ENCODE measurements at regions not wholly inside any gene's neighbourhood (a gene's known extent, or its start where the extent isn't known, plus 50 kb on each side); places are given as distances from the start of the nearest gene placed in this dataset.

GRCh38 chr9:87431837-87432236 is 65.8 kb upstream of the DAPK1 start:
- intact Hi-C loops (cut with micrococcal nuclease) = no loop called here
- Histone ChIP-seq H4K20me1 (ENCODE audit: insufficient read depth) (no peaks in the 10 kb centered on the region), H3K9ac (ENCODE audit: low read length) (no peak overlapping the region), H3K9me3 (ENCODE audit: control insufficient read depth in 1 of 2, insufficient read depth in 1 of 2, low read depth in 1 of 2, low read length in 2 of 2) (no peaks in the 10 kb centered on the region), H3K4me3 (replicated peaks in 1 of 2; ENCODE audit: low read depth in 1 of 2, low read length in 2 of 2) (no peak overlapping the region), H3K4me1 (ENCODE audit: control insufficient read depth in 1 of 2, insufficient read depth in 2 of 2, low read length in 2 of 2) (peaks cover 0 to 9% of the 10 kb centered on the region in 2 experiments; a peak in 3 of 4 replicates), H3K36me3 (ENCODE audit: control insufficient read depth in 1 of 2, insufficient read depth in 2 of 2, low read length in 2 of 2) (no peaks in the 10 kb centered on the region), H2AFZ (ENCODE audit: low read depth, low read length, poor library complexity, severe bottlenecking) (no peak overlapping the region), H3K79me2 (ENCODE audit: insufficient read depth, low read length) (no peaks in the 10 kb centered on the region), H3K27me3 (ENCODE audit: insufficient read depth, low read length) (no peaks in the 10 kb centered on the region), H3K9me2 (ENCODE audit: insufficient read depth) (no peaks in the 10 kb centered on the region), H3K4me2 (ENCODE audit: low read length) (no peak overlapping the region), H3K27ac (ENCODE audit: low read depth, low read length) (no peak overlapping the region)
- POLR2A ChIA-PET = no interaction called here
- CTCF ChIA-PET = no interaction called here
- no TSS peak for BruUV-seq (replicated peaks)
- RAD21 ChIA-PET (ENCODE audit: low non-redundant PET in 1 of 2, low total read pairs in 2 of 2, uncharacterized antibody in 2 of 2, unreplicated experiment in 2 of 2) = no interaction called here
- no peak for ATAC-seq
- TF ChIP-seq POLR2AphosphoS5 (IDR thresholded peaks at IDR 0.05; ENCODE audit: low read depth, low read length) (no peak), SP1 (IDR thresholded peaks at IDR 0.05; ENCODE audit: low read depth) (no peak), TCF7L2 (IDR thresholded peaks at IDR 0.05; ENCODE audit: borderline replicate concordance, extremely low read depth, insufficient read depth, insufficient read length) (no peak), RAD21 (IDR thresholded peaks at IDR 0.05; ENCODE audit: low read depth) (no peak), JUND (IDR thresholded peaks at IDR 0.05) (no peak), EZH2 (IDR thresholded peaks at IDR 0.05) (no peak), EZH2phosphoT487 (IDR thresholded peaks at IDR 0.05; ENCODE audit: borderline replicate concordance) (no peak), YY1 (IDR thresholded peaks at IDR 0.05; ENCODE audit: extremely low read depth, insufficient replicate concordance, low read depth, low read length) (no peak), ZNF274 (IDR thresholded peaks at IDR 0.05; ENCODE audit: low read depth, low read length) (no peak), POLR2A (IDR thresholded peaks at IDR 0.05; ENCODE audit: borderline replicate concordance, extremely low read depth, insufficient read depth, insufficient read length) (no peak), SIN3A (IDR thresholded peaks at IDR 0.05; ENCODE audit: low read depth) (no peak), ELF1 (IDR thresholded peaks at IDR 0.05; ENCODE audit: borderline replicate concordance, low read depth) (no peak), CBX3 (IDR thresholded peaks at IDR 0.05; ENCODE audit: low read depth) (no peak), FOSL1 (IDR thresholded peaks at IDR 0.05; ENCODE audit: low read depth) (no peak), MAX (IDR thresholded peaks at IDR 0.05) (no peak), SRF (IDR thresholded peaks at IDR 0.05; ENCODE audit: low read depth) (no peak), CEBPB (IDR thresholded peaks at IDR 0.05; ENCODE audit: low read depth) (no peak)
- TF ChIP-seq, protein P1, sequence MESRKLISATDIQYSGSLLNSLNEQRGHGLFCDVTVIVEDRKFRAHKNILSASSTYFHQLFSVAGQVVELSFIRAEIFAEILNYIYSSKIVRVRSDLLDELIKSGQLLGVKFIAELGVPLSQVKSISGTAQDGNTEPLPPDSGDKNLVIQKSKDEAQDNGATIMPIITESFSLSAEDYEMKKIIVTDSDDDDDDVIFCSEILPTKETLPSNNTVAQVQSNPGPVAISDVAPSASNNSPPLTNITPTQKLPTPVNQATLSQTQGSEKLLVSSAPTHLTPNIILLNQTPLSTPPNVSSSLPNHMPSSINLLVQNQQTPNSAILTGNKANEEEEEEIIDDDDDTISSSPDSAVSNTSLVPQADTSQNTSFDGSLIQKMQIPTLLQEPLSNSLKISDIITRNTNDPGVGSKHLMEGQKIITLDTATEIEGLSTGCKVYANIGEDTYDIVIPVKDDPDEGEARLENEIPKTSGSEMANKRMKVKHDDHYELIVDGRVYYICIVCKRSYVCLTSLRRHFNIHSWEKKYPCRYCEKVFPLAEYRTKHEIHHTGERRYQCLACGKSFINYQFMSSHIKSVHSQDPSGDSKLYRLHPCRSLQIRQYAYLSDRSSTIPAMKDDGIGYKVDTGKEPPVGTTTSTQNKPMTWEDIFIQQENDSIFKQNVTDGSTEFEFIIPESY (IDR thresholded peaks at IDR 0.05; ENCODE audit: extremely low read depth, insufficient replicate concordance, low read length) = no peak
- TF ChIP-seq, protein P2, sequence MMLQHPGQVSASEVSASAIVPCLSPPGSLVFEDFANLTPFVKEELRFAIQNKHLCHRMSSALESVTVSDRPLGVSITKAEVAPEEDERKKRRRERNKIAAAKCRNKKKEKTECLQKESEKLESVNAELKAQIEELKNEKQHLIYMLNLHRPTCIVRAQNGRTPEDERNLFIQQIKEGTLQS (IDR thresholded peaks at IDR 0.05) = no peak
- no peak for DNase-seq (ENCODE audit: low read depth, low spot score)

All from HCT116 (cell line).